Chondrocyte (in vitro differentiated cells): ENCODE measurements at regions not wholly inside any gene's neighbourhood (a gene's known extent, or its start where the extent isn't known, plus 50 kb on each side); places are given as distances from the start of the nearest gene placed in this dataset.

Source experiments
- DNase-seq: peaks from one replicate; pipeline ENCODE4 v3.0.0; 2021; ENCODE audit warnings: mixed read lengths, low spot score
- H3K27ac Mint-ChIP-seq: one replicate; pipeline ENCODE4 v1.8.0; 2021; ENCODE audit warnings: mild to moderate bottlenecking, moderate library complexity, mixed read lengths; ENCODE audit not compliant: unreplicated experiment
- H3K27me3 Mint-ChIP-seq: 2 replicates; pipeline ENCODE4 v1.8.0; 2021; ENCODE audit warnings: low read depth, mixed read lengths
- H3K36me3 Mint-ChIP-seq: 2 replicates; pipeline ENCODE4 v1.8.0; 2021; ENCODE audit warnings: low read depth, mixed read lengths
- H3K4me1 Mint-ChIP-seq: 2 replicates; pipeline ENCODE4 v1.8.0; 2021; ENCODE audit warnings: low read depth, mild to moderate bottlenecking, mixed read lengths
- H3K4me3 Mint-ChIP-seq: one replicate; pipeline ENCODE4 v1.8.0; 2021; ENCODE audit warnings: mild to moderate bottlenecking, moderate library complexity, mixed read lengths; ENCODE audit not compliant: unreplicated experiment
- H3K9me3 Mint-ChIP-seq: 2 replicates; pipeline ENCODE4 v1.8.0; 2021; ENCODE audit warnings: low read depth, mixed read lengths
- CTCF ChIP-seq: fragments of 200-600 bp; sonication (generic); IDR thresholded peaks from 2 replicates; pipeline ENCODE4 v1.5.0; 2021; ENCODE audit warnings: antibody characterized with exemption, mild to moderate bottlenecking, moderate library complexity

- Mint-ChIP-seq H3K4me3 (no peak overlapping the region), H3K9me3 (peaks cover 5% of the 10 kb centered on the region), H3K4me1 (no peaks in the 10 kb centered on the region), H3K27ac (no peak overlapping the region), H3K36me3 (no peaks in the 10 kb centered on the region), H3K27me3 (no peaks in the 10 kb centered on the region)
- no peak for TF ChIP-seq CTCF
- no peak for DNase-seq
Measured at GRCh38 chr7:97623333-97623732, 108.6 kb upstream of the TAC1 start.

GRCh38 chr7:97630116-97630515, 101.8 kb upstream of the TAC1 start:
- DNase-seq: no peak
- Mint-ChIP-seq H3K27me3 (no peaks in the 10 kb centered on the region), H3K27ac (no peak overlapping the region), H3K9me3 (peaks cover 3% of the 10 kb centered on the region), H3K4me1 (no peaks in the 10 kb centered on the region), H3K4me3 (no peak overlapping the region), H3K36me3 (no peaks in the 10 kb centered on the region)
- no peak for TF ChIP-seq CTCF

DNA sequence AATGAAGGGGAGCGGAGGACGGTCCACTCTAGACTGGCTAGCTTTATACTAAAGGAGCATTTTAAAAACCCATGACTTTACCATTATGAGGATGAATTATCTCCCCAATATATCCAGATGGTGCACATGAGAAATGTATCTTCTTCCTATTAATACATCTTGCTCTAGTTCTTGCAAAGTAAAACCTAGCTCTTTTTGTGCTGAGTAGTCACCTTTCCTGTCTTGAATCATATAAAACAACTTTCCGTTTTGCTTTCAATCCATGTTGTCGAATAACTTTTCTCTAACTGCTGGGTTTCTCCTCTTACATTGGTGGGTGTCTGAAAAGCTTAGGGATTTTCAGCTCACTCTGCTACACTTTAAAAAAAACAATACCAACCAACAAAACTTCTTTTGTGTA, 96.3 kb upstream of the TAC1 start:
- Mint-ChIP-seq H3K4me1 (no peaks in the 10 kb centered on the region), H3K27ac (no peak overlapping the region)

GRCh38 chr7:97639036-97639435, 92.8 kb upstream of the TAC1 start:
- H3K4me1 Mint-ChIP-seq: no peaks in the 10 kb centered on the region
- no peak overlapping the region for H3K27ac Mint-ChIP-seq
- no peaks in the 10 kb centered on the region for H3K27me3 Mint-ChIP-seq
- no peak for DNase-seq
- no peaks in the 10 kb centered on the region for H3K36me3 Mint-ChIP-seq
- H3K4me3 Mint-ChIP-seq: no peak overlapping the region
- no peaks in the 10 kb centered on the region for H3K9me3 Mint-ChIP-seq
- TF ChIP-seq CTCF: no peak

More for the DNA sequence above, 96.3 kb upstream of the TAC1 start:
- H3K9me3 Mint-ChIP-seq: no peaks in the 10 kb centered on the region
- no peak for DNase-seq
- no peak overlapping the region for H3K4me3 Mint-ChIP-seq
- TF ChIP-seq CTCF: no peak
- no peaks in the 10 kb centered on the region for H3K27me3 Mint-ChIP-seq
- no peaks in the 10 kb centered on the region for H3K36me3 Mint-ChIP-seq

DNA sequence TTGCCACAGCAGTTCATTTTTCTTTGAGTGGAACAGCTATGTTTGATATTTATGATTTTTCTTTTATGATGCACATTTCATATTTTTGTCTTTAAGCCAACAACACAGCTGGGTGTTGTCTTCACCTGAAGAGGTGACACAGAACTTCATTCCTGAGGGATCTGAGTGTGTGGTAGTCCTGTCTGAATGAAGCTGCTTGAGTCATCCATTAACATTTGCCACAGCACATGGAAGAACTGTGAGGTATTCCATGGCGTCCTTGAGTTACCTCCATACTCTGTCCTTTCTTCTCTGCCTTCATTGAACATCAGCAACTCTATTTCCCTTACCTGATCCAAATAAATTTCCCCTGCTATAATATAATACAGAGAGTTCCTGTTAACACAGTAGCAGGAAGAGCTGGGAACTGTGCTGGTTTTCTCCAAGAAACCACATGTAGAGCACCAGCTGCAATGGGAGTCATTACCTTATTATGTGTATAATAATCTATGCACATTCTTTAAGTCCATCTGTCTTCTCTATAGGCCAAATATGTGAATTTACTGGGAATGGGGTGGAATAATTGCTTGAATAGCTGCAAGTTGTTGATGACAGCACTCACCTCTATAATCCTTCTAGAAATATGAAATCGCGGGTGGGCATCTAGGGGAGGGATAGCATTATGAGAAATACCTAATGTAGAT, 72.4 kb upstream of the TAC1 start:
- no peak for TF ChIP-seq CTCF
- no peaks in the 10 kb centered on the region for H3K36me3 Mint-ChIP-seq
- H3K27me3 Mint-ChIP-seq: peaks cover 2% of the 10 kb centered on the region
- no peak for DNase-seq
- no peak overlapping the region for H3K27ac Mint-ChIP-seq
- no peaks in the 10 kb centered on the region for H3K9me3 Mint-ChIP-seq
- no peaks in the 10 kb centered on the region for H3K4me1 Mint-ChIP-seq
- no peak overlapping the region for H3K4me3 Mint-ChIP-seq
